ENCODE measurements at regions not wholly inside any gene's neighbourhood (a gene's known extent, or its start where the extent isn't known, plus 50 kb on each side); places are given as distances from the start of the nearest gene placed in this dataset.
A peak's percentile ranks its signal among the peaks of the same experiment; 100 is the strongest.

DNA sequence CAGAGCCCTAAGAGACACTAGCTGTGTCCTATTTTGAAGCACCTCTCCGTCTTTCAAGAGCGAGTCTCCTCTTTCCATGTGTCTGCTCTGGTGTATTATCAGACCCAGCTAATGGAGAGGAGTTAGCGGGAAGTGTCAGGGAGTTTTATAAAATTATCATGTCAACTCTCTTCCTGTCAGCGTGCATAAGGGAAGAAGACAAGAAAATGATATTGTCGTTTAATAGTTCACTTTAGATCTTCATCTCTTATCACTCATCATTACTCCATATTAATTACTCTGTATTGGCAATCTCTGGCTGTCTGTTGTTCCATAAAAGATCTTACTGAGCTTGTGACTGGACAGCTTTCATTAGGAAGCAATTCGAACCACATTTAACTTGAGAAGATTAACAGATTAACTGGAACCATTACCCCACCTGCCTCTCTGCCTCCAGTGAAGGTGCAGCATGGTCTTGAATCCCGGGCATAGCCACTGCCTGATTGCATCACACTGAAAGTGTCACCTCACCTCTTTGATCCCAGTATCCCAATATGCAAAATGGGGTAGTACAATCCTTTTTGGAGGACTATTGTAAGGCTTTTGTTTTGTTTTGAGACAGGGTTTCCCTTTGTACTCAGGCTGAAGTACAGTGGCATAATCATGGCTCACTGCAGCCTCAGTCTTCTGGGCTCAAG lies 121.1 kb downstream of the TMEM114 start:
- H2BK12ac ChIP-seq (ENCODE audit: low read depth, low read length), result no peak overlapping the region
- no peak overlapping the region for H2AK5ac ChIP-seq (ENCODE audit: low read depth, low read length)
- H3K9ac ChIP-seq (replicated peaks in 1 of 4; ENCODE audit: extremely low read depth in 1 of 4, low read depth in 3 of 4, low read length in 3 of 4), result no peak overlapping the region
- H3K23me2 ChIP-seq (ENCODE audit: low read depth, low read length), result peaks cover 2% of the 10 kb centered on the region; the same call in 1 of the 2 replicates
- H2BK120ac ChIP-seq (replicated peaks; ENCODE audit: low read depth, low read length), result no peak overlapping the region
- H3K27me3 ChIP-seq (replicated peaks in 1 of 4; ENCODE audit: control insufficient read depth in 3 of 4, extremely low read depth in 1 of 4, insufficient read depth in 3 of 4, low read length in 3 of 4), result no peaks in the 10 kb centered on the region; a peak in 1 of 7 replicates
- H2BK15ac ChIP-seq (ENCODE audit: low read length), result no peak overlapping the region
- no peak overlapping the region for H2BK5ac ChIP-seq (ENCODE audit: low read depth, low read length)
- H3K4me2 ChIP-seq (ENCODE audit: insufficient read depth in 1 of 2, low read depth in 2 of 2, low read length in 2 of 2), result no peak overlapping the region
- H2AFZ ChIP-seq (ENCODE audit: low read length), result no peak overlapping the region
- H3K23ac ChIP-seq (ENCODE audit: insufficient read length), result no peak overlapping the region
- H4K91ac ChIP-seq (replicated peaks; ENCODE audit: insufficient read length, low read length), result no peak overlapping the region
- H3K79me1 ChIP-seq (ENCODE audit: low read depth, low read length), result no peaks in the 10 kb centered on the region
- no peak overlapping the region for H4K5ac ChIP-seq (ENCODE audit: insufficient read length, low read depth, low read length)
- DNase-seq (ENCODE audit: low read depth in 1 of 2, low spot score in 2 of 2), result no peak
- no peak for FAIRE-seq
- H3K14ac ChIP-seq (ENCODE audit: insufficient read length), result no peak overlapping the region
- no peaks in the 10 kb centered on the region for H3K36me3 ChIP-seq (ENCODE audit: control insufficient read depth in 2 of 4, insufficient read depth in 4 of 4, low read length in 3 of 4)
- H3K9me3 ChIP-seq (ENCODE audit: insufficient read depth in 2 of 2, low read depth in 1 of 2, low read length in 1 of 2), result no peaks in the 10 kb centered on the region
- ChIA-PET POLR2A (ENCODE audit: partially characterized antibody) (no interaction called here), CTCF (ENCODE audit: partially characterized antibody) (interaction anchor here (1.0 to 1.4 kb wide), 2 partner anchors 13 to 25 kb away, joined by 4 to 5 read pairs; no protein-coding TSS in a partner anchor)
- no peaks in the 10 kb centered on the region for H3K79me2 ChIP-seq (ENCODE audit: control insufficient read depth in 1 of 2, insufficient read depth in 2 of 2, low read length in 2 of 2)
- H3K4me3 ChIP-seq (ENCODE audit: extremely low read depth in 1 of 4, insufficient read depth in 2 of 4, low read depth in 3 of 4, low read length in 4 of 4), result no peak overlapping the region
- H3K56ac ChIP-seq (replicated peaks; ENCODE audit: insufficient read length, low read depth, low read length), result no peak overlapping the region
- WGBS, 2 experiments (ENCODE audit: extremely low coverage in 1 of 2, insufficient coverage in 1 of 2, insufficient read length in 1 of 2, insufficient replicate concordance in 2 of 2, low coverage in 1 of 2, low lambda C conversion rate in 2 of 2, missing lambda C conversion rate in 1 of 2), result 87% methylated on average over 7 of the region's 7 CpGs; no CpG with 5 or more reads in 1 of the 2 experiments
- no peak overlapping the region for H3K27ac ChIP-seq (ENCODE audit: low read depth, low read length)
- no peak overlapping the region for H3K4ac ChIP-seq (replicated peaks; ENCODE audit: insufficient read length, low read depth, low read length)
- no peak overlapping the region for H2BK20ac ChIP-seq (ENCODE audit: low read length)
- H3K4me1 ChIP-seq (replicated peaks in 1 of 4; ENCODE audit: control insufficient read depth in 3 of 4, insufficient read depth in 4 of 4, low read length in 3 of 4), result peaks cover 0 to 2% (median 0%) of the 10 kb centered on the region in 4 experiments; a peak in 1 of 7 replicates
- TF ChIP-seq SIRT6 (IDR thresholded peaks at IDR 0.05; ENCODE audit: low read length), result no peak
- TF ChIP-seq CEBPB (IDR thresholded peaks at IDR 0.05; ENCODE audit: low read depth, low read length), result 0 out of 2 replicates have a peak, but pooled peaks have one; percentile 54
- H3K18ac ChIP-seq (ENCODE audit: extremely low read depth, low read length), result no peak overlapping the region
- H4K8ac ChIP-seq (ENCODE audit: extremely low read depth, insufficient read depth, low read length), result no peak overlapping the region
- no peaks in the 10 kb centered on the region for H4K20me1 ChIP-seq (replicated peaks in 1 of 2; ENCODE audit: control insufficient read depth in 1 of 2, insufficient read depth in 2 of 2, low read length in 2 of 2)
